Fibroblast of lung (primary cell): ENCODE measurements at regions not wholly inside any gene's neighbourhood (a gene's known extent, or its start where the extent isn't known, plus 50 kb on each side); places are given as distances from the start of the nearest gene placed in this dataset.

Experiments used
- EZH2 ChIP-seq: IDR thresholded peaks from 2 replicates; pipeline ENCODE4 v1.5.1; 2012; ENCODE audit warnings: low read length, control low read depth, mild to moderate bottlenecking; ENCODE audit errors: missing control alignments
- TF ChIP-seq, protein P1 (sequence below), 2 donors: IDR thresholded peaks in 1 of 2; conservative IDR thresholded peaks in 1 of 2; 1 replicate in 1 of 2; 2 replicates in 1 of 2; pipeline ENCODE4 v1.5.1; 2011 to 2012; ENCODE audit warnings: low read length in 2 of 2, control low read depth in 1 of 2, inconsistent platforms in 1 of 2, low read depth in 1 of 2, mild to moderate bottlenecking in 1 of 2

- no peak for TF ChIP-seq EZH2
- TF ChIP-seq, protein P1, sequence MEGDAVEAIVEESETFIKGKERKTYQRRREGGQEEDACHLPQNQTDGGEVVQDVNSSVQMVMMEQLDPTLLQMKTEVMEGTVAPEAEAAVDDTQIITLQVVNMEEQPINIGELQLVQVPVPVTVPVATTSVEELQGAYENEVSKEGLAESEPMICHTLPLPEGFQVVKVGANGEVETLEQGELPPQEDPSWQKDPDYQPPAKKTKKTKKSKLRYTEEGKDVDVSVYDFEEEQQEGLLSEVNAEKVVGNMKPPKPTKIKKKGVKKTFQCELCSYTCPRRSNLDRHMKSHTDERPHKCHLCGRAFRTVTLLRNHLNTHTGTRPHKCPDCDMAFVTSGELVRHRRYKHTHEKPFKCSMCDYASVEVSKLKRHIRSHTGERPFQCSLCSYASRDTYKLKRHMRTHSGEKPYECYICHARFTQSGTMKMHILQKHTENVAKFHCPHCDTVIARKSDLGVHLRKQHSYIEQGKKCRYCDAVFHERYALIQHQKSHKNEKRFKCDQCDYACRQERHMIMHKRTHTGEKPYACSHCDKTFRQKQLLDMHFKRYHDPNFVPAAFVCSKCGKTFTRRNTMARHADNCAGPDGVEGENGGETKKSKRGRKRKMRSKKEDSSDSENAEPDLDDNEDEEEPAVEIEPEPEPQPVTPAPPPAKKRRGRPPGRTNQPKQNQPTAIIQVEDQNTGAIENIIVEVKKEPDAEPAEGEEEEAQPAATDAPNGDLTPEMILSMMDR (conservative IDR thresholded peaks at IDR 0.05 in 1 of 2, IDR thresholded peaks at IDR 0.05 in 1 of 2; ENCODE audit: low read depth in 1 of 2, low read length in 2 of 2), result no peak
Observed at GRCh38 chr5:130796032-130796431, 369.0 kb downstream of the HINT1 start.
